Keratinocyte (primary cell): ENCODE measurements at regions not wholly inside any gene's neighbourhood (a gene's known extent, or its start where the extent isn't known, plus 50 kb on each side); places are given as distances from the start of the nearest gene placed in this dataset.

Experiments
- EZH2 ChIP-seq: IDR thresholded peaks from one replicate; pipeline ENCODE4 v1.6.1; 2012; ENCODE audit warnings: inconsistent platforms, mild to moderate bottlenecking, low read length, moderate library complexity
- TF ChIP-seq, protein P1 (sequence below), 3 experiments: IDR thresholded peaks in 1 of 3; conservative IDR thresholded peaks in 1 of 3; optimal IDR thresholded peaks in 1 of 3; 2 replicates in 2 of 3; 3 replicates in 1 of 3; pipeline versions ENCODE3 to v1.5.1; 2011; ENCODE audit warnings: low read length in 3 of 3, mild to moderate bottlenecking in 3 of 3, moderate library complexity in 2 of 3, control low read depth in 1 of 3, inconsistent platforms in 1 of 3; ENCODE audit not compliant: insufficient read depth in 2 of 3; ENCODE audit errors: extremely low read depth in 1 of 3

GRCh38 chr2:65920659-65921058 is 488.3 kb upstream of the SPRED2 start:
- TF ChIP-seq, protein P1, sequence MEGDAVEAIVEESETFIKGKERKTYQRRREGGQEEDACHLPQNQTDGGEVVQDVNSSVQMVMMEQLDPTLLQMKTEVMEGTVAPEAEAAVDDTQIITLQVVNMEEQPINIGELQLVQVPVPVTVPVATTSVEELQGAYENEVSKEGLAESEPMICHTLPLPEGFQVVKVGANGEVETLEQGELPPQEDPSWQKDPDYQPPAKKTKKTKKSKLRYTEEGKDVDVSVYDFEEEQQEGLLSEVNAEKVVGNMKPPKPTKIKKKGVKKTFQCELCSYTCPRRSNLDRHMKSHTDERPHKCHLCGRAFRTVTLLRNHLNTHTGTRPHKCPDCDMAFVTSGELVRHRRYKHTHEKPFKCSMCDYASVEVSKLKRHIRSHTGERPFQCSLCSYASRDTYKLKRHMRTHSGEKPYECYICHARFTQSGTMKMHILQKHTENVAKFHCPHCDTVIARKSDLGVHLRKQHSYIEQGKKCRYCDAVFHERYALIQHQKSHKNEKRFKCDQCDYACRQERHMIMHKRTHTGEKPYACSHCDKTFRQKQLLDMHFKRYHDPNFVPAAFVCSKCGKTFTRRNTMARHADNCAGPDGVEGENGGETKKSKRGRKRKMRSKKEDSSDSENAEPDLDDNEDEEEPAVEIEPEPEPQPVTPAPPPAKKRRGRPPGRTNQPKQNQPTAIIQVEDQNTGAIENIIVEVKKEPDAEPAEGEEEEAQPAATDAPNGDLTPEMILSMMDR (optimal IDR thresholded peaks at IDR 0.05 in 1 of 3, IDR thresholded peaks at IDR 0.05 in 1 of 3, conservative IDR thresholded peaks at IDR 0.05 in 1 of 3; ENCODE audit: extremely low read depth in 1 of 3, insufficient read depth in 2 of 3, low read length in 3 of 3), result no peak
- no peak for TF ChIP-seq EZH2
